ENCODE measurements at regions not wholly inside any gene's neighbourhood (a gene's known extent, or its start where the extent isn't known, plus 50 kb on each side); places are given as distances from the start of the nearest gene placed in this dataset.

- TF ChIP-seq, protein P1, sequence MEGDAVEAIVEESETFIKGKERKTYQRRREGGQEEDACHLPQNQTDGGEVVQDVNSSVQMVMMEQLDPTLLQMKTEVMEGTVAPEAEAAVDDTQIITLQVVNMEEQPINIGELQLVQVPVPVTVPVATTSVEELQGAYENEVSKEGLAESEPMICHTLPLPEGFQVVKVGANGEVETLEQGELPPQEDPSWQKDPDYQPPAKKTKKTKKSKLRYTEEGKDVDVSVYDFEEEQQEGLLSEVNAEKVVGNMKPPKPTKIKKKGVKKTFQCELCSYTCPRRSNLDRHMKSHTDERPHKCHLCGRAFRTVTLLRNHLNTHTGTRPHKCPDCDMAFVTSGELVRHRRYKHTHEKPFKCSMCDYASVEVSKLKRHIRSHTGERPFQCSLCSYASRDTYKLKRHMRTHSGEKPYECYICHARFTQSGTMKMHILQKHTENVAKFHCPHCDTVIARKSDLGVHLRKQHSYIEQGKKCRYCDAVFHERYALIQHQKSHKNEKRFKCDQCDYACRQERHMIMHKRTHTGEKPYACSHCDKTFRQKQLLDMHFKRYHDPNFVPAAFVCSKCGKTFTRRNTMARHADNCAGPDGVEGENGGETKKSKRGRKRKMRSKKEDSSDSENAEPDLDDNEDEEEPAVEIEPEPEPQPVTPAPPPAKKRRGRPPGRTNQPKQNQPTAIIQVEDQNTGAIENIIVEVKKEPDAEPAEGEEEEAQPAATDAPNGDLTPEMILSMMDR (IDR thresholded peaks at IDR 0.05), result no peak
- no peaks in the 10 kb centered on the region for H3K9me3 Mint-ChIP-seq
- ChIA-PET CTCF (no interaction called here), POLR2A (no interaction called here)
- peak overlapping the region; percentile 22 for H3K4me3 Mint-ChIP-seq
- ATAC-seq (ENCODE audit: low read depth), result peak; percentile 93
- intact Hi-C loops (cut with micrococcal nuclease), result loop anchor here (1.0 to 2.0 kb wide), 4 partner anchors 13 to 1115 kb away; no protein-coding TSS in a partner anchor
- no peaks in the 10 kb centered on the region for H3K36me3 Mint-ChIP-seq (ENCODE audit: low read depth)
- H3K27me3 Mint-ChIP-seq, result no peaks in the 10 kb centered on the region
- peaks cover 31% of the 10 kb centered on the region for H3K4me1 Mint-ChIP-seq
- H3K27ac Mint-ChIP-seq, result peak overlapping the region; percentile 63
- DNase-seq, result no peak
Measured at GRCh38 chr1:104760017-104760416, 1010.3 kb downstream of the AMY1C start.

DNA sequence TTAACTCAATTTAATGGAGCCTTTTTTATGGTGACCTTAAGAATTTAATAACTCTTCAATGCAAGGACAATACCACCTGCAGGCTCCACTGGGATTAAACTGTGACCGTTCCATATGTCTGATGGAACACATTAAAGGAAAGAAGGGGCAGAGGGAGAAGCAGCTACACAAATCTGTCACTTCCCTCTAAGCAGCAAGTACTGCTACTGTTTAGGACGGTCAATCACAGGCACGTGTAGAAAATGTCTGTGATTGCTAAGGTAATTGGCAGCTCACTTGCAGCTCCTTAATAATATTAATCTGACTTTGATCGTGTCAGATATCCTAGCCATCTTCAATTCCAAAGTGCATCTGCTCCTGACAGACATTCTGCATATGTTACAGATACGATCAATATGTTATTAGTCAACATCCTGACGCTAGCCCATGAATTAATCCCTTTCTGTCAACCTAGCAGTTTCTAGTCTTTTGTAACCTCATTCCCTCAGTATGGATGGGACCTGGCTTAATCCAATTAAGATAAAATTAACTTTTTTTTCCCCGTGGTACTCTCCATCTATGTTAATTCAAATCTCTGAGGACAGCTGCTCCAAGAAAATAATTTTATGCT, 1012.4 kb downstream of the AMY1C start:
- ChIA-PET POLR2A (interaction anchor here (1.2 kb wide), 1 partner anchor 168 kb away, joined by 3 read pairs; no protein-coding TSS in a partner anchor), CTCF (no interaction called here)
- Mint-ChIP-seq H3K27me3 (no peaks in the 10 kb centered on the region), H3K4me3 (no peak overlapping the region), H3K9me3 (no peaks in the 10 kb centered on the region), H3K36me3 (ENCODE audit: low read depth) (no peaks in the 10 kb centered on the region), H3K4me1 (peaks cover 36% of the 10 kb centered on the region), H3K27ac (no peak overlapping the region)
- no peak for ATAC-seq (ENCODE audit: low read depth)
- TF ChIP-seq, protein P1 (IDR thresholded peaks at IDR 0.05), result no peak
- intact Hi-C loops (cut with micrococcal nuclease), result loop anchor here (2.0 kb wide), 3 partner anchors 15 to 1113 kb away; no protein-coding TSS in a partner anchor
- DNase-seq, result no peak

DNA sequence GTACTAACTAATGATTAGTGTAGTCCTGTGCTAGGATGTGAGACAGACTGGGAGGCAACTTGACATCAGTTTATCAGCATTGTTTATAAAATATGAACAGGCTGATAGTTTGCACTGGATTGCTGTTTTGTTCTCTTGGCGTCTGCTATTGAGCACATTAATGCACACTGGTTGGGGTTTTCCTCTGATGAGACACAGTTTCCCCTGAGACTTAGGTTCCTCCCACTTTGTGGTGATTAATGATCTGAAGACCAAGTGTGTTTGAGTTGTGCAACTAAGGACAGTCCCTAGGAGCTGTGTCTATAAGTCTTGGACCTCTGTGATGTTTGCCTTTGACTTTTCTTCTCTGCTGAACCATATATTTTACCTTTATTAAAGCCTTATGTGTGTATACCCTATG, 1015.4 kb downstream of the AMY1C start:
- intact Hi-C loops (cut with micrococcal nuclease), result loop anchor here (1.0 kb wide), 1 partner anchor 172 kb away; no protein-coding TSS in a partner anchor
- H3K27me3 Mint-ChIP-seq, result no peaks in the 10 kb centered on the region

DNA sequence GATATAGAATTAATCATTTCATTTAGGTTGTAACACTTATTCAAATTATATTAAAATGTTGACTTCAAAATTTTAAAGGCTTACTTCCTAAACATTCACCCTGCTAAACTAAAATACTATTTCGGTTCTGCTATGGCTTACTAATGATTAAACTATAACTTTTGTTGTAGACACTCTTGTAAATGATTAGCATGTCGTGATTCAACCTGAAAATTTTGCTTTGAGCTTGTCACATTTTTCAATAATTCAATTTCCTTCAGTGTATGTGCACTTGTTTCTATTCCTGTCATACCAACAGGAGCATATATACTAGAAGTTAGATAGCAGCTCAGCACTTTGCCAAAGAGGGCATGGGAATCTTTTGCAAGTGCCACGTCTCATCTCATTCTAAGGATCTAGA, 1018.8 kb downstream of the AMY1C start:
- CTCF ChIA-PET, result no interaction called here
- Mint-ChIP-seq H3K36me3 (ENCODE audit: low read depth) (no peaks in the 10 kb centered on the region), H3K9me3 (no peaks in the 10 kb centered on the region), H3K4me1 (peaks cover 17% of the 10 kb centered on the region), H3K27ac (no peak overlapping the region), H3K4me3 (no peak overlapping the region), H3K27me3 (no peaks in the 10 kb centered on the region)
- ATAC-seq (ENCODE audit: low read depth) (no peak), DNase-seq (no peak)
- intact Hi-C loops (cut with micrococcal nuclease), result no loop called here
- POLR2A ChIA-PET, result no interaction called here
- TF ChIP-seq, protein P1 (IDR thresholded peaks at IDR 0.05), result no peak

More for the DNA sequence above, 1015.4 kb downstream of the AMY1C start:
- H3K27ac Mint-ChIP-seq, result peak overlapping the region; percentile 31
- ChIA-PET CTCF (no interaction called here), POLR2A (no interaction called here)
- H3K4me3 Mint-ChIP-seq, result no peak overlapping the region
- no peaks in the 10 kb centered on the region for H3K36me3 Mint-ChIP-seq (ENCODE audit: low read depth)
- TF ChIP-seq, protein P1 (IDR thresholded peaks at IDR 0.05), result no peak
- ATAC-seq (ENCODE audit: low read depth), result peak; percentile 94
- DNase-seq, result no peak
- peaks cover 29% of the 10 kb centered on the region for H3K4me1 Mint-ChIP-seq
- no peaks in the 10 kb centered on the region for H3K9me3 Mint-ChIP-seq

DNA sequence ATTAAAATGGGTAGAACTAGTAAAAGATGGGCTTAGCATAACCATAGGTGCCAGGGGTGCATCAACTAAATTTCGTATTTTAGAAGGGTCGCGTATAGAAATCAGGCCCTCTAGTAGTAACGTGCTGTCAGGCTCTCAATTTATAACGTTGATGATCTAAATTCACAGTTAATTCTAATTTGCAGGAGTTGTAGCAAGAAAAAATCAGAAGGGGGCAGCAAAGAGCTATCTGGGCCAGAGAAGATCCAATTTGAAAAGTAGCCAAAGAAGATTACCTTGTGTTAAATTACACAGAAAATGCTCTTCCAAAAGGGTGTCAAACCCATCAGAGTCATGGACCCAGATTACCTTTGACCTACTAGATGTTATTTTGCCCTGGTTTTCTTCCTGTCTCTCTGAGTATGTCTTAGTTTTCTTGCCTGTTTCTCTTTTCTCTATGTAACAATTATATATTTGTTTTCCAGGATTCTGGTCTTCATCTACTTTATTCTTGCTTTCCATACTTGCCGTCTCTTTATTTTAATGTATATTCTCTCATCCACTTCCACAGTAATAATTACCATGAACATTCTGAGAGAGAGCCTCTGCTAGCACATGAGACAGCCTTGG, 1030.9 kb downstream of the AMY1C start:
- DNase-seq, result no peak
- CTCF ChIA-PET, result interaction anchor here (2.1 kb wide), 1 partner anchor 1013 kb away, joined by 11 read pairs; no protein-coding TSS in a partner anchor

More for the DNA sequence above, 1030.9 kb downstream of the AMY1C start:
- no peak for ATAC-seq (ENCODE audit: low read depth)
- Mint-ChIP-seq H3K9me3 (no peaks in the 10 kb centered on the region), H3K36me3 (ENCODE audit: low read depth) (no peaks in the 10 kb centered on the region), H3K27ac (no peak overlapping the region), H3K4me3 (no peak overlapping the region), H3K27me3 (no peaks in the 10 kb centered on the region), H3K4me1 (no peaks in the 10 kb centered on the region)
- TF ChIP-seq, protein P1 (IDR thresholded peaks at IDR 0.05), result no peak
- POLR2A ChIA-PET, result no interaction called here
- intact Hi-C loops (cut with micrococcal nuclease), result loop anchor here (1.0 to 5.0 kb wide), 3 partner anchors 98 to 247 kb away; no protein-coding TSS in a partner anchor

All from activated B cell treated with CpG ODN at 0.5 μM for 24 hours (primary cell).